Gastroesophageal sphincter (tissue), 3 donors: ENCODE measurements at regions not wholly inside any gene's neighbourhood (a gene's known extent, or its start where the extent isn't known, plus 50 kb on each side); places are given as distances from the start of the nearest gene placed in this dataset.

Experiments
- CTCF ChIP-seq, 4 experiments: fragments of 200-600 bp in 2 of 4; fragments of 450-650 bp in 2 of 4; sonication (generic) in 1 of 4; IDR thresholded peaks; one replicate each; pipeline ENCODE4 v1.5.1; 2017 to 2019; ENCODE audit warnings: antibody characterized with exemption in 4 of 4, mild to moderate bottlenecking in 2 of 4, moderate library complexity in 2 of 4
- POLR2A ChIP-seq, 2 donors: fragments of 450-650 bp; IDR thresholded peaks; one replicate each; pipeline ENCODE4 v1.6.1; 2017; ENCODE audit warnings: antibody characterized with exemption in 2 of 2, mild to moderate bottlenecking in 2 of 2, moderate library complexity in 1 of 2

- TF ChIP-seq CTCF (IDR thresholded peaks at IDR 0.05) (no peak), POLR2A (IDR thresholded peaks at IDR 0.05) (no peak)
Measured at GRCh38 chr12:75633789-75634188, 122.4 kb upstream of the KRR1 start.
